ENCODE measurements at regions not wholly inside any gene's neighbourhood (a gene's known extent, or its start where the extent isn't known, plus 50 kb on each side); places are given as distances from the start of the nearest gene placed in this dataset.
"Not testable (repeated sequence)": the region's sequence is repeated elsewhere in the genome, so short reads cannot be mapped to it uniquely, and the experiment has no call there.

GRCh38 chr5:108696951-108697715, 50.6 kb upstream of the FER start:
- no peak for DNase-seq (ENCODE audit: low spot score)

GRCh38 chr5:108696407-108696806, 51.3 kb upstream of the FER start:
- DNase-seq (ENCODE audit: low spot score) = no peak

GRCh38 chr5:108688485-108688884, 59.2 kb upstream of the FER start:
- DNase-seq (ENCODE audit: low spot score) = no peak

- DNase-seq (ENCODE audit: low spot score) = no peak
Observed at GRCh38 chr5:108687595-108688200, 60.0 kb upstream of the FER start.

- DNase-seq (ENCODE audit: low spot score) = no peak
Observed at GRCh38 chr5:108686676-108687075, 61.0 kb upstream of the FER start.

GRCh38 chr5:108685448-108686216, 62.1 kb upstream of the FER start:
- DNase-seq (ENCODE audit: low spot score) = not testable (repeated sequence)

GRCh38 chr5:108681079-108681921, 66.4 kb upstream of the FER start:
- DNase-seq (ENCODE audit: low spot score) = peak; percentile 60

GRCh38 chr5:108678091-108678490, 69.6 kb upstream of the FER start:
- no peak for DNase-seq (ENCODE audit: low spot score)

- DNase-seq (ENCODE audit: low spot score) = no peak
Observed at GRCh38 chr5:108675736-108676135, 72.0 kb upstream of the FER start.

- DNase-seq (ENCODE audit: low spot score) = no peak
Observed at GRCh38 chr5:108672639-108673038, 75.1 kb upstream of the FER start.

- DNase-seq (ENCODE audit: low spot score) = no peak
Observed at GRCh38 chr5:108670591-108671289, 77.0 kb upstream of the FER start.

GRCh38 chr5:108669462-108669861, 78.2 kb upstream of the FER start:
- DNase-seq (ENCODE audit: low spot score) = no peak

GRCh38 chr5:108661590-108662219, 86.0 kb upstream of the FER start:
- DNase-seq (ENCODE audit: low spot score) = no peak

GRCh38 chr5:108661024-108661423, 86.7 kb upstream of the FER start:
- no peak for DNase-seq (ENCODE audit: low spot score)

GRCh38 chr5:108660291-108660690, 87.4 kb upstream of the FER start:
- no peak for DNase-seq (ENCODE audit: low spot score)

GRCh38 chr5:108659531-108659930, 88.2 kb upstream of the FER start:
- DNase-seq (ENCODE audit: low spot score) = no peak

GRCh38 chr5:108655750-108656450, 91.8 kb upstream of the FER start:
- DNase-seq (ENCODE audit: low spot score) = no peak

- DNase-seq (ENCODE audit: low spot score) = no peak
Observed at GRCh38 chr5:108654051-108654450, 93.6 kb upstream of the FER start.

GRCh38 chr5:108653201-108653600, 94.5 kb upstream of the FER start:
- DNase-seq (ENCODE audit: low spot score) = no peak

GRCh38 chr5:108650997-108651396, 96.7 kb upstream of the FER start:
- DNase-seq (ENCODE audit: low spot score) = peak; percentile 80
